ENCODE measurements at regions not wholly inside any gene's neighbourhood (a gene's known extent, or its start where the extent isn't known, plus 50 kb on each side); places are given as distances from the start of the nearest gene placed in this dataset.

GRCh38 chr2:6676776-6677175, 188.9 kb downstream of the CMPK2 start:
- no peak for TF ChIP-seq ZNF281 (CRISPR knock-in tag; IDR thresholded peaks at IDR 0.05)
- no peak for TF ChIP-seq SP1 (CRISPR knock-in tag; conservative IDR thresholded peaks at IDR 0.05)
- no peak for TF ChIP-seq ZNF232 (CRISPR knock-in tag; IDR thresholded peaks at IDR 0.05)
- no peak for TF ChIP-seq CTCF (IDR thresholded peaks at IDR 0.05)
- no peak for TF ChIP-seq CREB1 (CRISPR knock-in tag; IDR thresholded peaks at IDR 0.05)
- TF ChIP-seq IRF1 (CRISPR knock-in tag; IDR thresholded peaks at IDR 0.05), result no peak
- no peak for TF ChIP-seq RORB (CRISPR knock-in tag; IDR thresholded peaks at IDR 0.05)
- TF ChIP-seq RELA (CRISPR knock-in tag; IDR thresholded peaks at IDR 0.05; ENCODE audit: borderline replicate concordance), result no peak
- no peak for TF ChIP-seq MLX (CRISPR knock-in tag; IDR thresholded peaks at IDR 0.05)
- no peak for TF ChIP-seq PREB (CRISPR knock-in tag; IDR thresholded peaks at IDR 0.05; ENCODE audit: borderline replicate concordance)
- TF ChIP-seq JUN (CRISPR knock-in tag; IDR thresholded peaks at IDR 0.05), result no peak
- TF ChIP-seq NR3C1 (CRISPR knock-in tag; conservative IDR thresholded peaks at IDR 0.05; ENCODE audit: low read depth), result no peak
- TF ChIP-seq ZBTB43 (CRISPR knock-in tag; IDR thresholded peaks at IDR 0.05), result no peak
- TF ChIP-seq USF2 (CRISPR knock-in tag; IDR thresholded peaks at IDR 0.05), result no peak

Measured in WTC11 (cell line).